ENCODE measurements at regions not wholly inside any gene's neighbourhood (a gene's known extent, or its start where the extent isn't known, plus 50 kb on each side); places are given as distances from the start of the nearest gene placed in this dataset.

DNA sequence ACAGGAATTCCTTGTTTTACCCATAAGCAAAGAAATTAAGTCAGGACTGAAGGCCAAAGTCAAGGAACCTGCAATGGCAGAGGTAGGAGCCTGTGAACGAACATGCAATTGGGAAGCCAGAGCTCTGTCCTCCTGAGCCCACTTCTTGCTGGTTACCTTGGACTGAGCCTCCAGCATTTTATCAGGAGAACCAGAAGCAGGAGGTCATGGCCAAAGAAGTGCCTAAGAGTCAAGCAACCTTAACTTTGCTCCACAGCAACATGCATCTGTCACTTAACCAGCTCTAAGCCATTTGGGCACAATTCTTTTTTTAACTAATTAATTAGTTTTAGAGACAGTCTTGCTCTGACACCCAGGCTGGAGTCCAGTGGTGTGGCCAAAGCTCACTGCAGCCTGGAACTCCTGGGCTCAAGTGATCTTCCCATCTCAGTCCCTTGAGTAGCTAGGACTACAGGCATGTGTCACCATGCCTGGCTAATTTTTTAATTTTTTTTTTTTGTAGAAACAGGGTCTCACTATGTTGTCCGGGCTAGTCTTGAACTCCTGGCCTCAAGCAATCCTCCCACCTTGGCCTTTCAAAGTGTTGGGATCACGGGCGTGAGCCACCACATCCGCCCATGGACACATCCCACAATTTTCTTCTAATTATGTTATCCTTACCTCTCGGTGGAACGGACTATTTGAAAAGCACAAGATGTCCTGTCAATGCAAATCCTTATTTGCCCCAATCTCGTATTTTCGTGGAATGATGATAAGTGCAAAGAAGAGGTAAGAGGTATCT is 334.2 kb downstream of the CD83 start:
- no peak overlapping the region for H3K4me2 ChIP-seq (ENCODE audit: low read length)
- no peaks in the 10 kb centered on the region for H3K9me2 ChIP-seq (ENCODE audit: insufficient read depth, low read length)
- H3K27ac ChIP-seq (ENCODE audit: low read length): no peak overlapping the region
- H3K27me3 ChIP-seq (ENCODE audit: insufficient read depth, low read depth, low read length): peaks cover 35% of the 10 kb centered on the region
- no peaks in the 10 kb centered on the region for H3K36me3 ChIP-seq (ENCODE audit: insufficient read depth, low read length)
- H2AFZ ChIP-seq (ENCODE audit: low read depth, low read length): no peak overlapping the region
- TF ChIP-seq SMC3 (conservative IDR thresholded peaks at IDR 0.05; ENCODE audit: poor library complexity) (no peak), TAF1 (IDR thresholded peaks at IDR 0.05; ENCODE audit: low read depth) (no peak), RAD21 (conservative IDR thresholded peaks at IDR 0.05) (no peak), EZH2 (IDR thresholded peaks at IDR 0.05; ENCODE audit: borderline replicate concordance, insufficient read depth, low read length, poor library complexity, severe bottlenecking) (no peak), MXI1 (conservative IDR thresholded peaks at IDR 0.05; ENCODE audit: poor library complexity, severe bottlenecking) (no peak), EP300 (conservative IDR thresholded peaks at IDR 0.05; ENCODE audit: poor library complexity, severe bottlenecking) (no peak), POLR2AphosphoS5 (IDR thresholded peaks at IDR 0.05) (no peak)
- TF ChIP-seq, protein P1, sequence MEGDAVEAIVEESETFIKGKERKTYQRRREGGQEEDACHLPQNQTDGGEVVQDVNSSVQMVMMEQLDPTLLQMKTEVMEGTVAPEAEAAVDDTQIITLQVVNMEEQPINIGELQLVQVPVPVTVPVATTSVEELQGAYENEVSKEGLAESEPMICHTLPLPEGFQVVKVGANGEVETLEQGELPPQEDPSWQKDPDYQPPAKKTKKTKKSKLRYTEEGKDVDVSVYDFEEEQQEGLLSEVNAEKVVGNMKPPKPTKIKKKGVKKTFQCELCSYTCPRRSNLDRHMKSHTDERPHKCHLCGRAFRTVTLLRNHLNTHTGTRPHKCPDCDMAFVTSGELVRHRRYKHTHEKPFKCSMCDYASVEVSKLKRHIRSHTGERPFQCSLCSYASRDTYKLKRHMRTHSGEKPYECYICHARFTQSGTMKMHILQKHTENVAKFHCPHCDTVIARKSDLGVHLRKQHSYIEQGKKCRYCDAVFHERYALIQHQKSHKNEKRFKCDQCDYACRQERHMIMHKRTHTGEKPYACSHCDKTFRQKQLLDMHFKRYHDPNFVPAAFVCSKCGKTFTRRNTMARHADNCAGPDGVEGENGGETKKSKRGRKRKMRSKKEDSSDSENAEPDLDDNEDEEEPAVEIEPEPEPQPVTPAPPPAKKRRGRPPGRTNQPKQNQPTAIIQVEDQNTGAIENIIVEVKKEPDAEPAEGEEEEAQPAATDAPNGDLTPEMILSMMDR (IDR thresholded peaks at IDR 0.05; ENCODE audit: poor library complexity, severe bottlenecking): no peak
- TF ChIP-seq, protein P2, sequence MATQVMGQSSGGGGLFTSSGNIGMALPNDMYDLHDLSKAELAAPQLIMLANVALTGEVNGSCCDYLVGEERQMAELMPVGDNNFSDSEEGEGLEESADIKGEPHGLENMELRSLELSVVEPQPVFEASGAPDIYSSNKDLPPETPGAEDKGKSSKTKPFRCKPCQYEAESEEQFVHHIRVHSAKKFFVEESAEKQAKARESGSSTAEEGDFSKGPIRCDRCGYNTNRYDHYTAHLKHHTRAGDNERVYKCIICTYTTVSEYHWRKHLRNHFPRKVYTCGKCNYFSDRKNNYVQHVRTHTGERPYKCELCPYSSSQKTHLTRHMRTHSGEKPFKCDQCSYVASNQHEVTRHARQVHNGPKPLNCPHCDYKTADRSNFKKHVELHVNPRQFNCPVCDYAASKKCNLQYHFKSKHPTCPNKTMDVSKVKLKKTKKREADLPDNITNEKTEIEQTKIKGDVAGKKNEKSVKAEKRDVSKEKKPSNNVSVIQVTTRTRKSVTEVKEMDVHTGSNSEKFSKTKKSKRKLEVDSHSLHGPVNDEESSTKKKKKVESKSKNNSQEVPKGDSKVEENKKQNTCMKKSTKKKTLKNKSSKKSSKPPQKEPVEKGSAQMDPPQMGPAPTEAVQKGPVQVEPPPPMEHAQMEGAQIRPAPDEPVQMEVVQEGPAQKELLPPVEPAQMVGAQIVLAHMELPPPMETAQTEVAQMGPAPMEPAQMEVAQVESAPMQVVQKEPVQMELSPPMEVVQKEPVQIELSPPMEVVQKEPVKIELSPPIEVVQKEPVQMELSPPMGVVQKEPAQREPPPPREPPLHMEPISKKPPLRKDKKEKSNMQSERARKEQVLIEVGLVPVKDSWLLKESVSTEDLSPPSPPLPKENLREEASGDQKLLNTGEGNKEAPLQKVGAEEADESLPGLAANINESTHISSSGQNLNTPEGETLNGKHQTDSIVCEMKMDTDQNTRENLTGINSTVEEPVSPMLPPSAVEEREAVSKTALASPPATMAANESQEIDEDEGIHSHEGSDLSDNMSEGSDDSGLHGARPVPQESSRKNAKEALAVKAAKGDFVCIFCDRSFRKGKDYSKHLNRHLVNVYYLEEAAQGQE (IDR thresholded peaks at IDR 0.05; ENCODE audit: borderline replicate concordance): no peak
- H3K79me2 ChIP-seq (replicated peaks; ENCODE audit: insufficient read depth, low read length): no peaks in the 10 kb centered on the region
- H3K9ac ChIP-seq (ENCODE audit: low read length): no peak overlapping the region
- no peaks in the 10 kb centered on the region for H3F3A ChIP-seq (ENCODE audit: insufficient read depth, low read length, poor library complexity, severe bottlenecking)
- H3K9me3 ChIP-seq (ENCODE audit: low read length): peaks cover 3% of the 10 kb centered on the region
- no peak overlapping the region for H3K4me3 ChIP-seq (ENCODE audit: low read length)
- no peaks in the 10 kb centered on the region for H4K20me1 ChIP-seq (ENCODE audit: insufficient read depth)

DNA sequence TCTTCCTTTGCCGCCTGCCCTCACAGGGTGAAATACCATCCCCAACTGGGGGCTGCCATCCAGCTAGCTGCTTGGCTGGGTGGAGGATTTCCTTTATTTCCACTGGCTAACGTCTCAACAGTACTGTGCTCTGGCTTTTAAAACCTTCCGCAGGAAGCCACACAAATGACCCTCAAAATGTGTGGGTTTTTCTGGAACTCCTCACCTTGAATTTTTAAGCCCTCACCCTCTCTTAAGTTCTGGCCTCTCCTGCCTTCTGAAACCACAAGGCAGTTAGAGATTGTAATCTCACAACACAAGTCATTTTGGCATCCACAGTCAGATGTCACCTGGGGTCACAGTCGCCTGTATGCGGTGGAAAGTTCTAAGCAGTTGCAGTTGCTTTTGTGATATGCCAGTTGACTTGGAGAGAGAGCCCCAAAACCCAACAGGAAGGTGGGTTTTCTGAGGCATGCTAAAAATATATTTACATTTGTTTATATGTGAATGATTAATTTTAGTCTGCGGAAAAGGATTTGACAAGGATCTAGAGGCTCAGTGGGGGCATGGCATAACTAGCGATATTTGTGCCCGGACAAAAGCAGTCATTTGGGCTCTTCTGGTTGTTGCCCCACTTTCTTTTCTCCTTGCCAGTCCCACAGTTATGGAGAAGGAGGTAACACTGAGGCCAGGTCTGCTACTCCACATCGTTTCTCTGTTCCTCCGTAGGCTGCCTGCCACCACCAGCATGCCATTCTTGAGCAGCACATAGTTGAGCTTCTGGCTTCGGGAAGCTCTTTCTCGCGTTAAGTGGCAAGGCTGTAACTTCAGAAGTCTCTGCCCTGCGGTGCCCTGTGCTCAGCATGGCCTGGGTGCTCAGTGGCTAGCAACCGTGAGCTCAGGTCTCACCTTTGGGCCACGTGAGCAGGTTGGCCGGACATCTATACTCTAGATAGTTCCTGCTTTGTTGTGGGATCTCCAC is 335.3 kb downstream of the CD83 start:
- peaks cover 3% of the 10 kb centered on the region for H3K9me3 ChIP-seq (ENCODE audit: low read length)
- no peaks in the 10 kb centered on the region for H3K79me2 ChIP-seq (replicated peaks; ENCODE audit: insufficient read depth, low read length)
- no peaks in the 10 kb centered on the region for H3K36me3 ChIP-seq (ENCODE audit: insufficient read depth, low read length)
- no peak overlapping the region for H2AFZ ChIP-seq (ENCODE audit: low read depth, low read length)
- H3F3A ChIP-seq (ENCODE audit: insufficient read depth, low read length, poor library complexity, severe bottlenecking): no peaks in the 10 kb centered on the region
- no peak overlapping the region for H3K9ac ChIP-seq (ENCODE audit: low read length)
- no peak overlapping the region for H3K4me3 ChIP-seq (ENCODE audit: low read length)
- H3K9me2 ChIP-seq (ENCODE audit: insufficient read depth, low read length): no peaks in the 10 kb centered on the region
- H3K27me3 ChIP-seq (ENCODE audit: insufficient read depth, low read depth, low read length): peaks cover 32% of the 10 kb centered on the region
- no peak overlapping the region for H3K4me2 ChIP-seq (ENCODE audit: low read length)
- TF ChIP-seq, protein P1 (IDR thresholded peaks at IDR 0.05; ENCODE audit: poor library complexity, severe bottlenecking): no peak
- no peak for TF ChIP-seq SMC3 (conservative IDR thresholded peaks at IDR 0.05; ENCODE audit: poor library complexity)
- TF ChIP-seq EP300 (conservative IDR thresholded peaks at IDR 0.05; ENCODE audit: poor library complexity, severe bottlenecking): no peak
- no peak for TF ChIP-seq MXI1 (conservative IDR thresholded peaks at IDR 0.05; ENCODE audit: poor library complexity, severe bottlenecking)
- no peak for TF ChIP-seq TAF1 (IDR thresholded peaks at IDR 0.05; ENCODE audit: low read depth)
- TF ChIP-seq, protein P2 (IDR thresholded peaks at IDR 0.05; ENCODE audit: borderline replicate concordance): no peak
- no peak for TF ChIP-seq EZH2 (IDR thresholded peaks at IDR 0.05; ENCODE audit: borderline replicate concordance, insufficient read depth, low read length, poor library complexity, severe bottlenecking)
- TF ChIP-seq RAD21 (conservative IDR thresholded peaks at IDR 0.05): no peak
- no peak for TF ChIP-seq POLR2AphosphoS5 (IDR thresholded peaks at IDR 0.05)
- no peak overlapping the region for H3K27ac ChIP-seq (ENCODE audit: low read length)
- no peaks in the 10 kb centered on the region for H4K20me1 ChIP-seq (ENCODE audit: insufficient read depth)
